ENCODE measurements at regions not wholly inside any gene's neighbourhood (a gene's known extent, or its start where the extent isn't known, plus 50 kb on each side); places are given as distances from the start of the nearest gene placed in this dataset.

DNA sequence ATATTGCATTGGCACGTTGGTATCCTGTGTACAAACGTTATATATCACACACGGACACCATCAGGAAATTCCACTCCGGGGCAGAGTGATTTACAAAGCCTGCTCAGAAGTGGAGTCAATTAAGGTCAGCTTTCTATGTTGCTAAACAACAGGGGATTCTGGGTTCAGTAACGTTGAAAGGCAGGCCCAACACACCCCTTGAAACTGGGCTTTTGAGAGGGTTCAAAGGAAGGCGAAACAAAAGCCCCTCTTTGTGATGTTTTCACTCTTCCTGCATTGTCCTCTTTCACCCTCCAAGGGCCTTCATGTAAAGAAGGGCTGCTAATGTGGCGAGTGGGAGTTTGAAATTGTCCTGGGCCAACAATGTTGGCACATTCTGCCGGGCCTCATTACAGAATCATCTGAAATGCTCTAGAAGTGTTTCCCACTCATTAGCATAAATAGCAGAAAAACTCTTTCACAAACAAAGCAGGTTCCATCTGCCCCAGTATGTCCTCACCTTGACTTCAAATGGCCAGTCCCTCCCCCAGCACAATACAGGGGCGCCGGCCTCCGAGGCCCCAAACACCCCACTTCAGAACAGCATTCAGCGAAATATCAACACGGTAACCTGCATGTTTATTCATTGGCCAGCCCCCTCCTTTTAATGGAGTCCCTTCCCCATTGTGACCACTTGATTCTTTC, 76.4 kb downstream of the HES1 start:
- ATAC-seq (no peak), DNase-seq (no peak)
- intact Hi-C loops (cut with DNase I): no loop called here

DNA sequence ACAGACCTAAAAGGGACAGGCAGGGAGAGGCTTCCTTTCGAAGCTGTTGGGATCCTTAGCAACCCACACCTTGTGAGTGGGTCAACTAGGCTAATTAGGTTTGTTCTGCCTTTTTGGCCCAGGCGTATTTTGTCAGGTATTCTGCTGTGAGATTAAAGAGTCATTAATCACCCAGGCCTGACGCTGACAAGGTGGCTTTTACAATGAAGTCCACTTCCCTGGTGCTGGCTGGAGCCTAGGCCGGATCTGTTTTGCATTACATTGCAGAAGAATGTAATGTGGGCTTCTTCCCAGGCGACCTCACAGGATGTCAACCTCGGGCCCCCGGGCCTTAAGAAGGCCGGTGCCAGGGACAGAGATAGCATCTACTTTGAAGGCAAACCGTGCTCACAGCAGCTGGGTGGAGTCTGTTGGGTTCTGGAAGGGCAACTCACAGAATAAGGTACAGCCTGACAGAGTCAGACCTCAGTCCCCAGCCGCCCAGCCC, 76.9 kb downstream of the HES1 start:
- DNase-seq (no peak), ATAC-seq (no peak)
- intact Hi-C loops (cut with DNase I): no loop called here

DNA sequence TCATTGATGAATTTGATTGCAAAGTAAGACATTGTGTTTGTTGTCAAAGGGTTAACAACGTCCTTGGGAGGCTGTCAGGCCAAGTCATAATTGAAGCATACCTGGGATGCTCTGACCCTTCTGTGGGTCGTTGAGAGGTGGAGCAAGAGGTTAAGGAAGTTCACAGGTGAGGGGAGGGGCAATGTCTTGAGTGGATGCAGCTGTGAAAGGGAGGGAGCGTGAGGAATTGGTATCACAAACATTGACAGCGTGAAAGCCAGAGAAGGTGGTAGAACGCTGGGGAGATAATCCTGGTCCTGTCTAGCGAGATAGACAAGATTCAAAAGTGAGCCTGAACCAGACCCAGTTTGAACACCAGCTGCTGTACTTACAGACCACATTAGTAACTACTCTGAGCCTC, 79.4 kb downstream of the HES1 start:
- intact Hi-C loops (cut with DNase I): no loop called here

DNA sequence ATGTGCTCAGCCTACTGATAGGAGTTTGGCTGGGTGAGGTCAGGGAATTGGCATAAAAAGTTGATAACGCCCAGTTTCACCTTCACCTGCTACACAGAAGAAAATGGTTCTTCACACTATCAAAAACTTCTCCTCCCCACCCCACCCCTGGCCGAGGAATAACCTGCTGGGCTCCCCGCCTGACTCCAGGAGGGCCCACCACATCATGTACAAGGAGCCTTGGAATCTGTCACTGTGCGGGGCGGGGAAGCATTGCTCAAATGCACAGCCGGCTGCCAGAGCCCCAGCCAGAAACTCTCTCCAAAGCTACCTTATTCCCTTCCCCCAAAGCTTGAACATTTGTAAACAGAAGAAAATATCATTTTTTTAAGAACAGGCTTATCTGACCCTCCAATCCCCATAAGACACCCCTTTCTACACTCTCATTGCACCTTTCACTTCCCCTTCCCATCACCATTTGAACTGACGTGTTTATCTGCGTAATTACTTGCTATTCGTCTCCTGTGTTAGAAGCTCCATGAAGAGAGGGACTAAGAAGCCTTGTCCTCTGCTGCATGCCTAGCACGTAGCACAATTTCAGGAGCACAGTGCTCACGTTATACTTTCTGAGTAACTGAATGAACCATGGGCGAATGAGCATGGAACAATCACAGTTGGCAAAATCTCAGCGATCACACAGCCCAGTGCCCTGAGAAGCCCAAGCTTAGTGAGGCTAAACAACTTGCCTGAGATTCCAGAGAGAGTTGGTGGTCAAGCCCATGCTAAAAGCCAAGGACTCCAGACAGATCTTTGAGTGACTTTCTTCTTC, 82.9 kb downstream of the HES1 start:
- intact Hi-C loops (cut with DNase I): no loop called here
- ATAC-seq: no peak
- DNase-seq: no peak

More for the DNA sequence above, 79.4 kb downstream of the HES1 start:
- no peak for ATAC-seq
- no peak for DNase-seq

DNA sequence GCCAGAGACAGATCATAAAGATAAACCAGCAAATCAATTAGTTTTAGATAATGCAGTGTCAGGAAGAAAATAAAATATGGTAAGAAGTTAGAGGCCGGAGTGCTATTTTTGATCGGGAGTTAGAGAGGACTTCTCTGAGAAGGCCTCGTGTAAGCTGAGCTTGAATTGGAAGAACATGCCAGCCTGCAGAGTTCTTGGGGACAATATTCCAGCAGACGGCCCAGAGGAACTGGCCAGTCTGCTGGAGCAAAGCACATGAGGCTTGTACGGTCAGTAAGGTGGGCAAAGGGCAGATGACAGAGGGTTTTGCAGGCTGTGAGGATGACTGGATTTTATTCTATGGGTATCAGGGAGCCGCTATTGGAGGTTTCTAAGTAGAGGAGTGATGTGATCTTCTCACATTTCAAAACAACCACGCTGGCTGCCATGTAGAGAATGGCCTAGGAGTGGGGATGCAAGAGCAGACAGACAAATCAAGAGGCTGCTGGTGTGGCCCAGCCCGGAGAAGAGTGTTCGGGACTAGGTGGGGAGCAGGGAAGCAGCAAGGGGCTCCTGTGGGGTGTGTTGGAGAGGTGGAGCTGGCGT, 84.0 kb downstream of the HES1 start:
- no peak for ATAC-seq

DNA sequence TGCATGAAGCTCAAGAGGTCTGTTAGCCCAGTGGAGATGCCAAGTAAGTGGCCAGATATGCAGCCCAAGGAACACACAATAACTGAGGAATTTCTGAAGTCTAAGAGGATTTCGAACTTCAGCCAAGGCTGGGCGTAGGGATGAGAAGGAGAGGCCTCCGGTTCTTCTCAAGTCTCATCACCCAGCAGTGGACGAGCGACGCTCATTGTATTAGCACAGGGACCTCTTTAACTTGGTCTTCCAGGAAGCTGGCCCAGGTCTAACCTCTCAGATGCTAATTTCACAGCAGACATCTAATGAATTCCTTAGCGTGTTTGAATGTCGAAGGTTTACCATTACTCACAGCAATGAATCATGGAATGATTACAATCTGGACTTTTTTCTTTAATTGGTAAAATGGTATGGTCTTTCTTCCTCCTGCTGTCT, 85.0 kb downstream of the HES1 start:
- no peak for DNase-seq

More for the DNA sequence above, 84.0 kb downstream of the HES1 start:
- intact Hi-C loops (cut with DNase I): no loop called here
- DNase-seq: no peak

DNA sequence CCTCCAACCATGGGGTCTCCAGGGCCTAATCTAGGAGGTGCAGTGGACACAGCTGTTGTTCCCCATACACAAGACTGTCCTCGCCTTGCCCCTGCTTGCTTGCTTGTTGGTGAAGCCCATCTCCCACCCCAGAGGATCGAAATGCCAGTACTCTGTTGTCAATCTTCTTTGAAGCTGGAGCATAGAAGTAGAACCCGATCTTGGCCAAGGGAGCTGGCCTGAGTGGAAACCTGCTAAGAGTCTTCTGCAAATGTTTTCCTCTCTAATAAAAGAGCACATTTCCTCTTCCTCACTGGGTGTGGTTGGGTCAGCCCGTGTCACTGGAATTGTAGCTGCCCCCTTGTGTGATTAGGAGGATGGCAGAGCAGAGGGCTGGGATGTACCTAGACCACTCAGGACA, 85.4 kb downstream of the HES1 start:
- DNase-seq: no peak
- intact Hi-C loops (cut with DNase I): no loop called here
- no peak for ATAC-seq

More for the DNA sequence above, 85.0 kb downstream of the HES1 start:
- no peak for ATAC-seq
- intact Hi-C loops (cut with DNase I): no loop called here

DNA sequence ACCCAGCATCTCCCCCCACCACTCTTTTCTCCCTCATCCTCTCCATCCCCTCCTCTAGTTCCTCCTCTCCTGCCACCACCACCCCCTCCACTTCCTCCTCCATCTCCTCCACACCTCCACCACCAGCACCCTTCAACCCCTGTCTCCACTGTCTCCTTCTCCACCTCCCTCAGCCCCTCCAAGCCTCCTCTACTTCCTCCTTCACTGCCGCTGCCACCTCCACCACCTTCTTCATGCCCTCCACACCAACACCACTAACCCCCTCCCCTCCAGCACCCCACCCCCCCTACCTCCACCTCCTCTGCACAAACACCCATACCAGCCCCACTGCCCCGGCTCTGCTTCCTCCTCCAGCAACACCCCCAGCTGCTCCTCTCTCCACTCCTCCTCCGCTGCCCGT, 88.0 kb downstream of the HES1 start:
- ATAC-seq (no peak), DNase-seq (no peak)
- intact Hi-C loops (cut with DNase I): no loop called here

DNA sequence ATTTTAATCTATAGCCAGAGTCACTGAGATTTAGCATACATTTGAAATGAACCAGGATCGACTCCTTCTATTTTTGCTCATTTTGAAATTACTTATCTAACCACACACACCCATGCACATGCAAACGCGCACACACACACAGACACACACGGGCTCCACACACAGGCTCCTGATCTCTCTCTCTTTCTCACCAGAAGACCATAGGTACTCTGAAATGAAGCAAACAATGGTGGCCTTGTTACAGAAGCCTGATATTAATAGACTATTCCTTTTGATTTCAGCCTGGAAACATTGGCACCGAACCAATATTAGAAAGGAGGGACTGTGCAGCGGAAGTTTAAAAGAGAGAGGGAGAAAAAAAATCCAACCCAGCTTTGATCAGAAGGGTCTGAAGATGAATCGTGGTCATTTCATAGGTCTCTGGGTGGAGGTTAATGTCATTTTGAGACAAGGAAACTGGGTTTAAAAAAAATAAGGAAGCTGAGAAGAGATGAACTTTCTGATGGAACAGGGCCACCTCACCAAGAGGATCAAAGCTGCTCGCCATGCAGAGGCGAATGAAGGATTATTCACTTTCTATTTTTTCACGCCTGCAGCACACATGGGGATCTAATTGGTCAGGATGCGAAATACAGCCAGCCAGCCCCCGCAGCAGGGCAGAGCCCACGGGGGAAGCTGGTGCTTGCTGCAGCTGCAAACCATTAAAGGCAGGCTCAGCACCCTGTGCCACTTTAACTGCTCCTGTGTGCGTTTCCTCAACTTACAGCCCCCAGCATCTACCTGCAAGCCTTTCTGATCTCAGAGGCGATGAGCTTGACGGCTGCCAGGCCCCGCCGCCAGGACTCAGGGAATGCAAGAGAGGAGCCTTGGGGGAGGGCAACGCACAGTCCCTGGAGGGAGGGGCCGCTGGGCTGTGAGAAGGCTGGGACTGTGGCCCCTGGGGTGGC, 88.8 kb downstream of the HES1 start:
- DNase-seq (no peak), ATAC-seq (no peak)

DNA sequence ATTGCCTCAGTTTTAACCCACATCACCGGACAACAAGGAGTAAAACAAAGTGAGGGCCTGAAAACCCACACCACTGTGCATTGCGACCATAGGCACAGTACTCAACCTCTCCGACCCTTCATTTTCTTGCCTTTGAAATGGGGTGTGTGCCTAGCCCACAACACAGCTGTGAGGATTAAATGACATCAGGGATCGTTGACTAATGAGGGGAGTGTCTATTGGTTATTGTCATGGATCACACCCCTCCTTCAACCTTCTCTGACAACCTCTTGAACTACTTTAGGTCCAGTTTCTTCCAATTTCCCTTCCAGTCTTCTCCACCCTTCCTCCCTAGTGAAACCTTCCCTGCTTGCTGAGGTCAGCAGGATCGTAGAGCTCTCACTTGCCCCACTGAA, 89.5 kb downstream of the HES1 start:
- no peak for DNase-seq

More for the DNA sequence above, 88.8 kb downstream of the HES1 start:
- intact Hi-C loops (cut with DNase I): no loop called here

DNA sequence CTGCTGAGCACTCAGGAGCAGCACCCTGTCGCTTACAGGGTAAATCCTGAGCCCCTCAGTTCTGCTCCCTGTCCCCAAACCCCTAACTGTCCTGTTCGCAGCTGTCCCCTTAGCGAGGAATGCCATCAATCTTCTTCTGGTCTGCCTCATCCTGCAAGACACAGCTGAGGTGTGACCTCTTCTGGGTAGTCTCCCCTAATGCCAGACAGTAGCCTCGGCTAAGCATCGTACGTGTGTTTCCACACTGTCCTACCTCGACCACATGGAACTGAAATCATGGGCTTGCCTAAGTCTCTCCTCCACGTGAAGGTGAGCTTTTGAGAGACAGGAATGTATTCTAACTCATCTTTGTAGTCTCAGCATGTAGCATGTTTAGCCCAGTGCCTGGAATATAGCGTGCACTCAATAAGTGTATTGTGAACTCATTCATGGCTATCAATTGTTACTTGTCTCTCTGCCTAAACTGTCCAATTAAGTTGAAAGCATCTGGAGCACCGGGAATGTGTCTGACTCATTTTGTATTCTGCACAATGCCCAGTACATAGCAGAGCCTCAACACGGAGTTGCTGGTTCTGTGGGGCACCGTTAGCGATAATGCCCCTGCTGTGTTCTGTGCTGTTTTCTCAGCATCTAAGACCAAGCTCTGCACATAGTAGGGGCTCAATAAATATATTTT, 90.2 kb downstream of the HES1 start:
- no peak for DNase-seq
- intact Hi-C loops (cut with DNase I): no loop called here
- ATAC-seq: no peak

More for the DNA sequence above, 89.5 kb downstream of the HES1 start:
- ATAC-seq: no peak
- intact Hi-C loops (cut with DNase I): no loop called here

DNA sequence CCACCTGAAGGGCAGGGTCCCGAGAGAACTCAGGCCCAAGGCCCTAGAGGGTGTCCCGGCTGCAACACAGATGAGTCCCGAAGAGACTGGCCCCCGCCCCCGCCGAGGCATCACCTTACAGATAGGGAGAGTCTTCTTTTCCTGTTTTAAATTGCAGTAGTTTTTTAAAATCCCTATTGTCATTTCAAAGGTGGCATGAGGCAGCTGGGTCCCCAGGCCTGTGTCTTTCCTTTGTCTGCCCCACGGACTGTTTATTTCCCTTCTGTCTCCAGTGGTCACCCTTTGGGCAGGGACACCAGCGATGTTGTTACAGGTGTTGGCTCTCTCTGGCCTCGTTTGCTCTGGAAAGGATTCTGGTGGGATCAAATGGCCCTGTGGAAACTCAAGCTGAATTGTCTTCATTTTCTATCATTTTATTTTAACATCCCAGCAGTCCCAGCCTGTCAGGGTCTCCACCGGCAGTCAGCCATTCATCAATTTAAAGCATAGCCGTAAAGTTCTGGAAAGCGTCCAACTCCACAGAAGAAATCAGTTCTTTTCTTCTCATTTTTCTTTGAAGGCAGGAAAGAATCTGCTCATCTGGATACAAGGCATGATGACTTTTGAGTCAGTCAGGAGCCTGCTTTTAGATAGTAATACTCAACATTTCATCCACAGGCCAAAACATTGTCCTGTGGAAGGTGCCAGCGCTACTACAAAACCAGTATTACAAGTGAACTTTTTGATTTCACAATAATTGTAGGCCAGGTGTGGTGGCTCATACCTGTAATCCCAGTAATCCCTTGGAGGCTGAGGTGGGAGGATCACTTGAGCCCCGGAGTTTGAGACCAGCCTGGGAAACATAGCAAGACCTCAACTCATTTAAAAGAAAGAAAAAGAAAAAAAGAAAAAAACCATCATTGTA, 96.2 kb downstream of the HES1 start:
- no peak for DNase-seq
- no peak for ATAC-seq
- intact Hi-C loops (cut with DNase I): no loop called here

DNA sequence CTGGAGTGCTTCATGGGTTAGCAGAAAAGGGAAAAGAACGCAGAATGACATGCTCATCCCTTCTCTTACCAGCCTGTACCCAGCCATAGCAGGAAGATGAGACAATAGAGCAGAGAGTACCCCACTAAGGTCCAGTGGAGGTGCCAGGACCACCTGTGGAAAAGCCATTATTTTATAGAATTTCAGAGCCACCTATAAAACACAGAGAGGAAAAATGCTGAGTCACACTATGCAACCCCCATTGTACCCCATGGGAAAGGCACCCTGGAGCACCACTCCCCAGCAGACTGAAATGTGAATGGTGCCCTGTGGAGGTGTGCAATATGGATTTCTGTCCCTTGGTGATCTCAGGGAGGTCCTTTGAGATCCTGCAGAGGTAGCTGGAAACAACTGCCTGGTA, 97.2 kb downstream of the HES1 start:
- no peak for DNase-seq

DNA sequence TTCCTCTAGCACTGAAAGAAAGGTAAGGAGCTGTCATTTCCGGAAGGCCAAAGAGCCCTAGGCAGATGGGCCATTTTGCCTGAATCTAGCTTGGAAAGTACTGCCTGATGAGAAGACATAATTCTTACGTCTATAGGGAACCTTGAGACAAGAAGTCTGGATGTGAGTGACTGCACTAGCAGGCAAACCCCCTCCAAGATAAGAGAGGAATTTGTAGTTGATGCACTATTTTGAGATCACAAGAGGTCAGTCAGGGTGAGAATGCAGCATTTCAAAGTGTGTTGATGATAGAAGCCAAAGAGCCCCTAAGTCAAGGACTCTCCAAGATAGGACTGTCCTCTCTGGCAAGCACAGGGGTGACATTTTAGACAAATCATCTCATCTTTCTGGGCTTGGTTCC, 99.2 kb downstream of the HES1 start:
- intact Hi-C loops (cut with DNase I): no loop called here
- ATAC-seq (peak; percentile 70 to 89), DNase-seq (no peak)

More for the DNA sequence above, 97.2 kb downstream of the HES1 start:
- intact Hi-C loops (cut with DNase I): no loop called here
- no peak for ATAC-seq

DNA sequence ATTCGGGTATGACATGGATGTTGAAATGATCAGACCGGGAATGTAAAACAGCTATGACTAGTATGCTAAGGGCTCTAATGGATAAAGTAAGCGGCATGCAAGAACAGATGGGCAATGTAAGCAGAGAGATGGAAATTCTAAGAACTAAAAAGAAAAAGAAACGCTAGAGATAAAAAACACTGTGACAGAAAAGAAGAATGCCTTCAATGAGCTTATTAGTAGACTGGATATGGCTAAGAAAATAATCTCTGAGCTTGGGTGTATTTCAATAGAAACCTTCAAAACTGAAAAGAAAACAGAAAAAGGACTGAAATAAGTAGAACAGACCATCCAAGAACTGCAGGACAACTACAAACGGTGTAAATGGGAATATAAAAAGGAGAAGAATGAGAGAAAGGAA, 101.2 kb downstream of the HES1 start:
- intact Hi-C loops (cut with DNase I): no loop called here
- ATAC-seq (no peak), DNase-seq (no peak)

DNA sequence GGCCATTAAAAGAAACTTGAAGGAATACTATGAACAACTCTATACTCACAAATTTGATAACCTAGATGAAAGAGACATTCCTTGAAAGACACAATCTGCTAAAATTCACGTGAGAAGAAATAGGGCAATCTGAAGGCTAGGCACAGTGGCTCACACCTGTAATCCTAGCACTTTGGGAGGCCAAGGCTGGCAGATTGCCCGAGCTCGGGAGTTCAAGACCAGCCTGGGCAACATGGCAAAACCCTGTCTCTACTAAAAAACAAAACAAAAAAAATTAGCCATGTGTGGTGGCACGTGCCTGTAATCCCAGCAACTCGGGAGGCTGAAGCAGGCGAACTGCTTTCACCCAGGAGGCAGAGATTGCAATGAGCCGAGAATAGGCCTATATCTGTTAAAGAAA, 104.8 kb downstream of the HES1 start:
- no peak for ATAC-seq
- intact Hi-C loops (cut with DNase I): loop anchor here in 1 of 2 donors (10.0 kb wide), 1 partner anchor 56 kb away; no protein-coding TSS in a partner anchor
- no peak for DNase-seq

DNA sequence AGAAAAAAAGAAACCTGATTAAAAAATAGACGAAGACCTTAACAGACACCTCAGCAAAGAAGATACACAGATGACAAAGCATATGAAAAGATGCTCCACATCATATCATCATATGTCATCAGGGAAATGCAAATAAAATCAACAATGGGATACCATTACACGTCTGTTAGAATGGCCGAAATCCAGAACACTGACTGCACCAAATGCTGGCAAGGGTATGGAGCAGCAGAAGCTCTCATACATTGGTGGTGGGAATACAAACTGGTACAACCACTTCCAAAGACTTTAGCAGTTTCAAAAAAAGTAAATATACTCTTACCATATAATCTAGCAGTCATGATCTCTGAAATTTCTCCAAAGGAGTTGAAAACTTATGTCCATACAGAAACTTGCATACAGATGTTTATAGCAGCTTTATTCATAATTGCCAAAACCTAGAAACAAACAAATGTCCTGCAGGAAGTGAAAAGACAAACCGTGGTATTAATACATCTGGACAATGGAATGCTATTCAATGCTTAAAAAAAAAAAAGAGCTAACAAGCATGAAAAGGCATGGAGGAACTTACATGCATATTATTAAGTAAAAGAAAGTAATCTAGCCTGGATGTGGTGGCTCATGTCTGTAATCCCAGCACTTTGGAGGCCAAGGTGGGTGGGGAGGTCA, 107.4 kb downstream of the HES1 start:
- no peak for ATAC-seq
- intact Hi-C loops (cut with DNase I): loop anchor here in 1 of 2 donors (10.0 kb wide), 1 partner anchor 59 kb away; no protein-coding TSS in a partner anchor

More for the DNA sequence above, 107.4 kb downstream of the HES1 start:
- no peak for DNase-seq

All from left cardiac atrium (tissue), 4 donors.